WTC11 (cell line): ENCODE measurements at regions not wholly inside any gene's neighbourhood (a gene's known extent, or its start where the extent isn't known, plus 50 kb on each side); places are given as distances from the start of the nearest gene placed in this dataset.

Source experiments
- ETV6 ChIP-seq: sonication (generic); formaldehyde crosslinking; IDR thresholded peaks from 2 replicates; pipeline ENCODE4 v1.8.1; 2022; ENCODE audit warnings: mild to moderate bottlenecking, missing genetic modification reagents
- JUN ChIP-seq: sonication (generic); formaldehyde crosslinking; IDR thresholded peaks from 2 replicates; pipeline ENCODE4 v1.8.0; 2023; ENCODE audit warnings: mild to moderate bottlenecking, missing genetic modification reagents
- NFYB ChIP-seq: sonication (generic); formaldehyde crosslinking; conservative IDR thresholded peaks from 2 replicates; pipeline ENCODE4 v1.8.0; 2022; ENCODE audit warnings: low read depth, missing genetic modification reagents
- SP1 ChIP-seq: sonication (generic); formaldehyde crosslinking; conservative IDR thresholded peaks from 2 replicates; pipeline ENCODE4 v1.8.1; 2022; ENCODE audit warnings: missing genetic modification reagents
- TF ChIP-seq, protein P1 (sequence below): fragments of 200-600 bp; IDR thresholded peaks from 2 replicates; pipeline ENCODE4 v1.8.0; 2022; ENCODE audit warnings: antibody characterized with exemption
- TF ChIP-seq, protein P2 (sequence below): fragments of 250-450 bp; sonication (Bioruptor Pico); conservative IDR thresholded peaks from 2 replicates; pipeline ENCODE4 v1.9.0; 2021; ENCODE audit warnings: mild to moderate bottlenecking
- TF ChIP-seq, protein P3 (sequence below): sonication (generic); formaldehyde crosslinking; IDR thresholded peaks from 2 replicates; pipeline ENCODE4 v1.8.0; 2022; ENCODE audit warnings: mild to moderate bottlenecking, missing genetic modification reagents
- TF ChIP-seq, protein P4 (sequence below): sonication (generic); formaldehyde crosslinking; IDR thresholded peaks from 2 replicates; pipeline ENCODE4 v1.8.1; 2023; ENCODE audit warnings: mild to moderate bottlenecking, missing genetic modification reagents, moderate library complexity

DNA sequence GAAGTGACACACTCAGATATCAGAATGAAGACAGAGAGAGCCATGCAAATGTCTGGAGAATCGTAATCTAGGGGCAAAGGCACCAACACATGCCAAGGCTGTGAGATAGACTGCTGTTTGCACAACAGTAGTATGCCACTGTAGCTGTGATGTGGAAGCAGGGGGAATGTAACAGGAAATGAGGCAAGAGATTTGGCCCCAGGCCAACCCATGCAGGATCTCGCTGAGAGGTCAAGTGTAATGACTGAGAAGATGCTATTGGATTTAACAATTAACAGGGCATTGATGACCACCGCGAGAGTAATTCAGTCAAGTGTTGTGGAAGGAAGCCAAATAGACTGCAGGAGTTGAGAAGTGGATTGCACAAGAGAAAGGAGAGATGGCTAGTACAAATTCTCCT, 107.3 kb upstream of the ST6GALNAC5 start:
- TF ChIP-seq, protein P1, sequence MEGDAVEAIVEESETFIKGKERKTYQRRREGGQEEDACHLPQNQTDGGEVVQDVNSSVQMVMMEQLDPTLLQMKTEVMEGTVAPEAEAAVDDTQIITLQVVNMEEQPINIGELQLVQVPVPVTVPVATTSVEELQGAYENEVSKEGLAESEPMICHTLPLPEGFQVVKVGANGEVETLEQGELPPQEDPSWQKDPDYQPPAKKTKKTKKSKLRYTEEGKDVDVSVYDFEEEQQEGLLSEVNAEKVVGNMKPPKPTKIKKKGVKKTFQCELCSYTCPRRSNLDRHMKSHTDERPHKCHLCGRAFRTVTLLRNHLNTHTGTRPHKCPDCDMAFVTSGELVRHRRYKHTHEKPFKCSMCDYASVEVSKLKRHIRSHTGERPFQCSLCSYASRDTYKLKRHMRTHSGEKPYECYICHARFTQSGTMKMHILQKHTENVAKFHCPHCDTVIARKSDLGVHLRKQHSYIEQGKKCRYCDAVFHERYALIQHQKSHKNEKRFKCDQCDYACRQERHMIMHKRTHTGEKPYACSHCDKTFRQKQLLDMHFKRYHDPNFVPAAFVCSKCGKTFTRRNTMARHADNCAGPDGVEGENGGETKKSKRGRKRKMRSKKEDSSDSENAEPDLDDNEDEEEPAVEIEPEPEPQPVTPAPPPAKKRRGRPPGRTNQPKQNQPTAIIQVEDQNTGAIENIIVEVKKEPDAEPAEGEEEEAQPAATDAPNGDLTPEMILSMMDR, result no peak
- TF ChIP-seq, protein P2, sequence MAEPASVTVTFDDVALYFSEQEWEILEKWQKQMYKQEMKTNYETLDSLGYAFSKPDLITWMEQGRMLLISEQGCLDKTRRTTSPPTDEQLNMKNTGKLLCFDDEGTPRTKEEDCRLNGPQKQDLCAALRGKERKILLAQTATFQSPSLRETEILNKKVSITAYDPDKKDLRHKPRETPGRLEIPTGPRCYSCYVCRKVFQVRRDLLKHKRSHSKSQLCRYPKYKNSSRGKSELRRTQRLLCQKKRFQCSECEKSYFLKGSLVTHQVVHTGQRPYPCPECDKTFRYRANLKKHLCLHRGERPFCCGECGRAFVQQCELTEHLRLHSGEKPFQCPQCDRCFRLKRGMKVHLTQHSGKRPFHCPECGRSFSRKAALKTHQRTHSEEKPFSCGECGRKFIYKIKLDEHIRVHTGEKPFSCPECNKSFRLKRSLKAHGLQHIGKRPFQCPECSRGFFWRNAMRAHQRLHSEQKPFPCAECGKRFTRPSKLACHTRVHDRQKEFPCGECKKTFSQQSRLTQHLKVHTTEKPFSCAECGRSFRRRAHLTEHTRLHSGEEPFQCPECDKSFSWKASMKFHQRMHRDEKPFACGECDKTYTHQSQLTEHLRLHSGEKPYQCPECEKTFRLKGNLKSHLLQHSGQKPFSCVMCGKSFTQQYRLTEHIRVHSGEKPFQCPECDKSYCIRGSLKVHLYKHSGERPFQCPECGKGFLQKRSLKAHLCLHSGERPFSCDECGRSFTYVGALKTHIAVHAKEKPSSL, result no peak
- TF ChIP-seq, protein P3, sequence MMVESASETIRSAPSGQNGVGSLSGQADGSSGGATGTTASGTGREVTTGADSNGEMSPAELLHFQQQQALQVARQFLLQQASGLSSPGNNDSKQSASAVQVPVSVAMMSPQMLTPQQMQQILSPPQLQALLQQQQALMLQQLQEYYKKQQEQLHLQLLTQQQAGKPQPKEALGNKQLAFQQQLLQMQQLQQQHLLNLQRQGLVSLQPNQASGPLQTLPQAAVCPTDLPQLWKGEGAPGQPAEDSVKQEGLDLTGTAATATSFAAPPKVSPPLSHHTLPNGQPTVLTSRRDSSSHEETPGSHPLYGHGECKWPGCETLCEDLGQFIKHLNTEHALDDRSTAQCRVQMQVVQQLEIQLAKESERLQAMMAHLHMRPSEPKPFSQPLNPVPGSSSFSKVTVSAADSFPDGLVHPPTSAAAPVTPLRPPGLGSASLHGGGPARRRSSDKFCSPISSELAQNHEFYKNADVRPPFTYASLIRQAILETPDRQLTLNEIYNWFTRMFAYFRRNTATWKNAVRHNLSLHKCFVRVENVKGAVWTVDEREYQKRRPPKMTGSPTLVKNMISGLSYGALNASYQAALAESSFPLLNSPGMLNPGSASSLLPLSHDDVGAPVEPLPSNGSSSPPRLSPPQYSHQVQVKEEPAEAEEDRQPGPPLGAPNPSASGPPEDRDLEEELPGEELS (CRISPR knock-in tag), result no peak
- TF ChIP-seq JUN (CRISPR knock-in tag), result no peak
- no peak for TF ChIP-seq NFYB
- TF ChIP-seq SP1, result no peak
- TF ChIP-seq, protein P4, sequence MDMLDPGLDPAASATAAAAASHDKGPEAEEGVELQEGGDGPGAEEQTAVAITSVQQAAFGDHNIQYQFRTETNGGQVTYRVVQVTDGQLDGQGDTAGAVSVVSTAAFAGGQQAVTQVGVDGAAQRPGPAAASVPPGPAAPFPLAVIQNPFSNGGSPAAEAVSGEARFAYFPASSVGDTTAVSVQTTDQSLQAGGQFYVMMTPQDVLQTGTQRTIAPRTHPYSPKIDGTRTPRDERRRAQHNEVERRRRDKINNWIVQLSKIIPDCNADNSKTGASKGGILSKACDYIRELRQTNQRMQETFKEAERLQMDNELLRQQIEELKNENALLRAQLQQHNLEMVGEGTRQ, result no peak
- no peak for TF ChIP-seq ETV6
